HG02981 (cell line): ENCODE measurements at regions not wholly inside any gene's neighbourhood (a gene's known extent, or its start where the extent isn't known, plus 50 kb on each side); places are given as distances from the start of the nearest gene placed in this dataset.
"Not testable (repeated sequence)": the region's sequence is repeated elsewhere in the genome, so short reads cannot be mapped to it uniquely, and the experiment has no call there.

Experiments
- ATAC-seq: cut with Tn5 transposase; IDR thresholded peaks from one replicate; pipeline ENCODE4 v1.9.1; 2021; ENCODE audit warnings: mild to moderate bottlenecking, moderate library complexity; ENCODE audit not compliant: unreplicated experiment

- not testable (repeated sequence) for ATAC-seq
Measured at GRCh38 chr21:10426812-10427211, 94.6 kb upstream of the TPTE start.

GRCh38 chr21:10427277-10427676 is 94.1 kb upstream of the TPTE start:
- ATAC-seq, result not testable (repeated sequence)

GRCh38 chr21:10428981-10429534 is 92.3 kb upstream of the TPTE start:
- not testable (repeated sequence) for ATAC-seq

GRCh38 chr21:10430005-10430404 is 91.4 kb upstream of the TPTE start:
- ATAC-seq, result no peak

- not testable (repeated sequence) for ATAC-seq
Measured at GRCh38 chr21:10431995-10432394, 89.4 kb upstream of the TPTE start.

- not testable (repeated sequence) for ATAC-seq
Measured at GRCh38 chr21:10432456-10432855, 88.9 kb upstream of the TPTE start.

- not testable (repeated sequence) for ATAC-seq
Measured at GRCh38 chr21:10437977-10438376, 83.4 kb upstream of the TPTE start.

- ATAC-seq, result not testable (repeated sequence)
Measured at GRCh38 chr21:10440639-10441038, 80.7 kb upstream of the TPTE start.

- not testable (repeated sequence) for ATAC-seq
Measured at GRCh38 chr21:10442018-10442417, 79.4 kb upstream of the TPTE start.

GRCh38 chr21:10445685-10446084 is 75.7 kb upstream of the TPTE start:
- not testable (repeated sequence) for ATAC-seq

- not testable (repeated sequence) for ATAC-seq
Measured at GRCh38 chr21:10449451-10449850, 71.9 kb upstream of the TPTE start.

- not testable (repeated sequence) for ATAC-seq
Measured at GRCh38 chr21:10451274-10451673, 70.1 kb upstream of the TPTE start.

- ATAC-seq, result not testable (repeated sequence)
Measured at GRCh38 chr21:10457765-10458164, 63.6 kb upstream of the TPTE start.

GRCh38 chr21:10460957-10461356 is 60.4 kb upstream of the TPTE start:
- ATAC-seq, result not testable (repeated sequence)

GRCh38 chr21:10461445-10461844 is 59.9 kb upstream of the TPTE start:
- ATAC-seq, result not testable (repeated sequence)

GRCh38 chr21:10463156-10463555 is 58.2 kb upstream of the TPTE start:
- ATAC-seq, result no peak

- no peak for ATAC-seq
Measured at GRCh38 chr21:10464975-10465374, 56.4 kb upstream of the TPTE start.

- ATAC-seq, result not testable (repeated sequence)
Measured at GRCh38 chr21:10465524-10466110, 55.8 kb upstream of the TPTE start.

- no peak for ATAC-seq
Measured at GRCh38 chr21:10466200-10466599, 55.2 kb upstream of the TPTE start.
